NCI-H187 treated with DMSO at 0.1 percent for 48 hours (cell line): ENCODE measurements at regions not wholly inside any gene's neighbourhood (a gene's known extent, or its start where the extent isn't known, plus 50 kb on each side); places are given as distances from the start of the nearest gene placed in this dataset.

Experiments used
- DNase-seq: peaks from one replicate; lab custom pipeline; 2025; lab: John Stamatoyannopoulos, UW

DNA sequence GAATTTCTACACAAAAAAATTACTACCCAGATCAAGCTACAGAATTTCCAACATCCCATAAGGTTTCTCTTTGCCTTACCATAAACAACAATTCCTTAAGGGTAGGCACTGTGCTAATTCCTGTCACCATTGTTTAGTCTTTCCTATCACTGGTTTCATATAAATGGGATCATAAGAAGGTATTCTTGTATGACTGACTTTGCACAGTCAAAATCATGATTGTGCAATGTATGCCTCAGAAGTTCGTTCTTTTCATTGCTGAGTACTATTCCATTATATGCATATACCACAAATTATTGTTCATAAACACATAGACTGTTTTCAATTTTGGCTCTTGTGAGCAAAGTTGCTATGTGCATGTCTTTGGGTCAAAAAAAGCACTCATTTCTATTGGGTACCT is 611.6 kb upstream of the CADM1 start:
- DNase-seq, result no peak

DNA sequence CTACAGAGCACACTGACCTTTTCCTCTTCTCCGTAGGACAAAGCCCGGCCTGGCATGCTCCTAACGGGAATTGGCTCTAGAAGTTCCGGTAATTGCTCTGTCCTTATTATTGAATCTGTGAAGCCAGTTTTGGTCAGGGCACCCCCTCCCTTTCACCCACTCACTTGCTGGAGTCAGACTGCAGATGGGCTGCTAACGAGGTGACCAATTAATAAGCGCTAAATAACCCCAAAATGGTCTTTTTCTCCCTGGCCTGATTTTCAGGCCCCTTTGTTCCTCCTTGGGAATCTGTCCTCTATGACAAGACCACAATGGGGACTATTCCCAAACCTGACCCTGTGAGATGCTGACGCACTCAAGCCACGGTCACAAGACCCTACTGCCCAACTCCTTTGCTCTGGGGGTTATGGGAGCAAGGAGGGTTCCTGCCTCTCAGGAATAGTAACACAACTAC is 610.0 kb upstream of the CADM1 start:
- DNase-seq, result no peak

DNA sequence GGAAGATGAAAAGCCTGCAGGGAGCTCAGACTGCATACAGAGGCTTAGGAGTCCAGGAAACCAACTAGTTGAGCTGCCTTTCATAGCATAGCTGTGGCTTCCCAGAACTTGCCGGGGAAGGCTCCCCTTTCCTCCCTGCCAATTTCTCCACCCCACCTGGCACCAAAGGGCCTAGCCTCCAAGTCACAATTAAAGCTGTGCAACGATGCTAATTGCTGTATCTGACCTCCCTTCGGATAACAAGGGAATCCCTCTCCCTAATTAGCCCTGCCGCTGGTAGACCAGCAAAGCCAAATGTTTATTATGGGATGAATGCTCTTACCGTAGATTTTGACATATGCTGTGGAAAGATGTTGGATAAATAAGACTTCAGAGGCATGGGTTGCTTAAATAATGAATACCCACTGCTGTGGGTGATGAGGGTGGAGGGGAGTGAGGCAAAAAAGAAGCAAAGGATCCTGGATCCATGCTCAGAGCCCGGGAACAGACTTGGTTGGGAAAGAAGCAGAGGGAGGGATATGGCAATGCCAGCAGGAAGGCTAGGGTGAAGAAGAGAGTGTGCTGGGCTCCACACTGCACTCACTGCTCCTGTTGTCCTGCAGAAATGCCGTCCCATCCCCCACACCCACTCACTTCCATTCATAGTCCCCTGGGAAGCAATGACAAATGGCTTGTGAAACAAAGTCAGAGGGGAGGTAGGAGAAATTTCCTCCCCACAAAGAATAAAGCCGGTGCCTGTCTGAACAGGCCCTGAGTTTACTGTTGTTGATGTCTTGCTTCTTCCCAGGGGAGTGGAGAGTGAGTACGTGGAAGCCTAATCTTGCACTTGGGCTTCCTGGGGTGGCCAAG is 608.1 kb upstream of the CADM1 start:
- DNase-seq, result no peak

DNA sequence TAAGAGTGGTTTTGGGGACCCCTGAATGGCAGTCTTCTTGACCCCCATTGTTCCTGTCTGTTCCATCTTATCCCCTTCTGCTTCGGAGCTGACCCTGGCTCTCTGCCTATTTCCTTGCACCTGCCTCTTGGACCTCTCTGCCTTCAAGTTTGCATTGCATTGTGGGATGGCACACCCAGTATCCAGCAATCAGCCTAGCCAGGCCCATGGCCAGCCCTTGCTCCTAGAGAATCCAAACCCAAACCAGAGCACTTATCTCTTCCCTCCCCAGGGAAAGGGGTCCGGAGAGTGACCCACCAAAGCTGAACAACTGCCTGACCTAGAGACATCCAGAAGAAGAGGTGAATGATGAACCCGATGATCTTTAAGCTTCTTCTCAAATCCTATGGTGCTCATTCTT is 607.3 kb upstream of the CADM1 start:
- DNase-seq, result no peak

DNA sequence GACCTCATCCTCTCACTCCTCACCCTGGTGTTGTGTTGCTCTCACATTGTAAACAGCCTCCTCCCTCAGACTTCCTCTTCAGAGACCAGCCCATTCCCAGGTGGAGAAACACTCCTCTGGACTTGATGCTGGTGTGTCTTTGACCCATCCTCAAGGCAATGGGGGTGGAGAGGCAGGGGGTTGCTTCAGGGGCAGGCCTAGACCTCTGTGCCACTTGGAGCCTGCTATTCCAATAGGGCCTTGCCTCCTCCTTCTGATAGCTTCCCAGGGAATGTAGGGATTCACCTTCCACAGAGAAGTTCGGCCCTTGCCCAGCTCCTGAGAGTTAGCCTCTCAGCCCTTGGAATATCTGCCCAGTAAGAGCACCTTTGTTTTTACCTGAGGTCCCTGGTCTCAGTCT is 606.6 kb upstream of the CADM1 start:
- DNase-seq, result no peak

DNA sequence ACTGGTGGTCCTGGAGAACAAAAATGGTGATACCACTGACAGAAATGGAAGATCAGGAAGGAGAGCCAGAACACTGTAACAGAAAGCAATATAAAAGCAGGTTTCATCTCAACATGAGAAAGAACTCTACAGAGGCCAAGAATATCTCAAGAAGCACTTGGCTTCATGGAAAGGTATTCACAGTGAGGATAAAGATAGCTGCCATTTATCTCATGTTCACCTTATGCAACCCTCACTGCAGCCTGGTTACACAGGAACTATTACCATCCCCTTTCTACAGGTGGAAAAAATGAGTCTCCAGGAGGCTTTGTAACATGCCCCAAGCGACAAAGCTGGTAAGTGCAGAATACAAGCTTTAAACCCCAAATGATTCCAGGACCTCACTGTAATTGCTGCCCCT is 606.1 kb upstream of the CADM1 start:
- no peak for DNase-seq

DNA sequence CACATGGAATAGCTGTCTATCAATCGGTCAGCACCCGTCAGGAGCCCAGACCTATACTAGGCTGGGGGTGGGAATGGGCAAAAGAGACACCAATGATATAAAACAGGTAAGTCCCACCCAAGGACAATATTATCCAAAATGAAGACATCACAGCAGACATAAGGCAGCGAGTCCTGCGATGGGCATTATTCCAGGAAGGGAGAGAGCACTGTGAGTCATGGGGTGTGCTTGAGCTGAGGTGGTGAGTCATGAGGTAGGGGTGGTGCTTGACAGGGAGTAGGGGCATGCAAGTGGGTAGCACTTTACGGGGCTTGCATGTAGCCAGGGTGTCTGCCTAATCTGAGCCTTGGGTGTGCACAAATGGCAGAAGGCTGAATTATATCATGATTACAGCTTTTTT is 605.0 kb upstream of the CADM1 start:
- DNase-seq, result no peak

DNA sequence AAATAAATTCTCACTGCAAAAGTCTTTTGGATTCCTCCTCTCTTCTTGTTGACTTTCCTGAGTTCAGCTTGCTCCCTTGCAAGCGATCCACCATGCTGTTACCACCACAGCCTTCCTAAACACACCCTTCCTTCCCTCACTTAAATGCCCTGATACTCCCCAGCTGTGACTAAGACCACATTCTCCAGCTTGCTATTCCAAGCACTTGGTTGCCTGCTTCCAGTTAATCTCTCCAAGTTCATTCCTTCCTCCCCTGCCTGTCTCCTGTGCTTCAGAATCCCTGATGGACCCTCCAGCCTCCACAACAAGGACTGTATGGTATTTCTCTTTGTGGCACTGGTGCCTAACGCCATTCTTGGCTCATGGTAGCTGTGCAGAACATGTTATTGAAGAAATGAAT is 603.9 kb upstream of the CADM1 start:
- DNase-seq, result no peak

DNA sequence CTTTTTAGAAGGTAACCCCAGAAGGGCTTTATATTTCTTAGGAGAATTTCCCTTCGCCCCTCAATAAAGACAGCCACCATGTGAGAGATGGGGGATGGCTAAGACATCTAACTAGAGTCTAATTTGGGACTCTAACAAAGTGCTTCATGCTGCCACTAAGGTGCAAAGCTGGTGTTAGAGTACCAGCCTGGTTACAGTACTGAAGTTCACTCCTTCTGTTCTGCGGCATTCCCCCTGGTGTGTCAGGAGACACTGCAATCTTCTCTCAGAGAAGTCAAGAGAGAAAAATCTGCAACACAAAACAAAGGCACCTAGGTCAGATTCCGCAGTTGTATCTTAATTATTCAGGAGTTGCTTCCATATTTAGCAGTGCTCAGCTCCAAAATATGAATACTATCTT is 603.0 kb upstream of the CADM1 start:
- no peak for DNase-seq

DNA sequence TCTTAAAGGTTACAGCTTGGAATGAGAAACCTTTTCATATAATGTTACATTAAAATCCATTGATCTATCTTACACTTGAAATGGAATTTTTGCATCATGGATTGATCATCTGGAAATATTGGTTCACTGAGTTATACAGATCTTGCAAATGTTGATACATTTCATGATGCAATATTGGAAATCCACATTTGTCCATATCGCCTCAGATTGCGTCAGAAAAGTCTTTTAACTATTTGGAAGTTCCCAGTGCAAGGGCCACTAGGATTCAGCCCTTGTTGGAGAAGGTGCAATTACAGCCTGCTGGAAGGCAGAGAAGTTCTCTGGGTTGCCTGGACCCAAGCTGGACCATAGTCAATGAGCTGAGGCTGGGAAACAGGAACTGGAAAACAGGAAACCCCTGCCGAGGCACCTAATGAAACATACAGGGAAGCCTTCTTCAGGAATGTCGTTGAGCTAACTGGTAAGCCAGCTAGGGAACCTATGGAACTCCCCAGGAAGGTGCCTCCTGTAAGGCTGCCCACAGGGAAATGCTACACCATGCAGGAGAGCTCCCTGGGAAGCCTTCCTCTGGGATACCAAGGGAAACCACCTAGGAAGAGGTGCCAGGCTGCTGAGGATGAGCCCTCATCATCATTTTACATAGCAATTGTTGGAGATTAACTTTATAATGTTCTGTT is 600.4 kb upstream of the CADM1 start:
- DNase-seq, result no peak

DNA sequence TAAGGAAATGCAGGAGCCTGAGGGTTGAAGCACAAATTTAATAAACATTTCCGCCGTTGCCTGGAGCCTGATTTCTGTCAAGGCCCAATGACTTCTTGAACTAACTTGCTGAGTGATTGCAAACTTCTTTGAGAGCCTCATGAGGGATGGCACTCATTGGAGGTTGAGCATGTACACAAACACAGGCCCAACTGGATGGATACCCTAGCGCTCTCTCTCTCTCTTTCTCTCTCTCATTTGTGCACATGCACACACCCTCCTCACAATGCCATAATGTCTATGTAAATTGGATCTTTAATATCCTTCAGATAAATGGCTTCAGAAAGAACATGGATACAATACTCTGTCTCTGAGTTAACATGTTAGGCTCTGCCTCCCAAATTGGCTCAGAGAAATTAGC is 597.7 kb upstream of the CADM1 start:
- no peak for DNase-seq

DNA sequence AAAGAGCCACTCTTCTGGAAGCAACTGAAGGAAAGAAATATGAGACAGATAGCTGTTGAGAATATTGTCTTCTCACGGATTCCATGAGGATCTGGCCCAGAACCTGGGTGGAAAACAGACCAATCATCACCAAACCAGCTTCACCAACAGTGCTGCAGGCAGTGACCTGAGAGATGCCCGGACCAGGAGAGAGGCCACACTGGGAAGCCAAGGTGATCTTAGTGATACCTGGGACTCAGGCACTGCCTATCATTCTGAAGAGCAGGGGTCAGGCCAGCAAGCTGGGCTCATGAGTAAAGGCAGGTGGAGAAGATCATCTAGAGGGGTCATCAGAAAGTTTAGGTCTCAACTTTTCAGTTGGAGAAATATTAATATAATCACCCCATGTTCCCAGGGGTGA is 595.8 kb upstream of the CADM1 start:
- DNase-seq, result no peak

DNA sequence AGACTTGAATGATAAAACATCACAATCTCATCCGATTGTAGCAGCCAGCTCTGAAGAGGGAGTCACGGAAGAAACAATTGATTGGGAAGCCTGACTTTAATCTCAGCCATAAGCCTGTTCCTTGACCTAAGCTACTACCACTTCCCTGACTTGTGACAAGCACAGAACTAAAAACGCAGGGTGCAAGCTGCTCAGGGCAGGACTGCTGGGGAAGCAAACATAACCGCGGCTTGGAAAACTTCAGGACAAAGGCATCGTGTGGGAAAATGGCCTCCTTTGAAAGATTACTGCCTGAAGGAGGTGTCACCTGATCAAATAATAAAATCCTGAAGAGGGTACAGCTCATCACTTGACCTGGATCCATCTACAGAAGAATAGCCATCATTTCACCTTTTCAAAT is 595.3 kb upstream of the CADM1 start:
- no peak for DNase-seq

DNA sequence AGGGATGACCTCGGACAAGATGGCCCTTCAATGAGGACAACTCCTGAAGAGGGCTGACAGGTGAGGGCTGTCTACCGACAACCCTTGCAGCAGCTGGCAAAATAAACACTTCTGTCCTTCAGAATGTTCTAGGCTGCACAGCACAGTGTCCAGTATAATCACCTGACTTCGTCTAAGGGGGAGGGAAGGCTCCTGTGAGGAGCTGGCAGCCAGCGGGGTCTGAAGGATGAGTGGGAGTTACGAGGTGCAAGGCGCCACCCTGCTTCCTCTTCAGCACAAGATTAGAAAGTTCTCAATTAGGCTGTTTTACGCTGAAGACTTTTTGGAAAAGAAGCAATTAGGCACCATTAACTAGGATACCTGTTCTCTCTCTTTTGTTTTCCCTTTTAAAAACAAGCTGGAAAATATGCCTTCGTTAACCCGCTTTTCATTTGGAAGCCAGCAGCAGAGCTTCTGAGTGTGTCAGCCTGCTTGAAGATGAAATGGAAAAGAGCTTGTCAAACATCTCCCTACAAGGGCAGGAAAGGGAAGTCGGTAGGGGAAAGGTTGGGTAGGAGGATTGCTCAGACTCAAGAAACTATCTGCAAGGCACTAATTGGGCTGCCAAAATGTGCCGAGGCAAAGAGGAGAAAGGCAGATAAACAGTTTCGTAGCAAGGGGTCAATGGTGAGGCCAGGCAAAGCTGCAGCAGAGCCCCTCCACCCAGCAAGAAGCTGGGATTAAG is 592.2 kb upstream of the CADM1 start:
- DNase-seq, result no peak

DNA sequence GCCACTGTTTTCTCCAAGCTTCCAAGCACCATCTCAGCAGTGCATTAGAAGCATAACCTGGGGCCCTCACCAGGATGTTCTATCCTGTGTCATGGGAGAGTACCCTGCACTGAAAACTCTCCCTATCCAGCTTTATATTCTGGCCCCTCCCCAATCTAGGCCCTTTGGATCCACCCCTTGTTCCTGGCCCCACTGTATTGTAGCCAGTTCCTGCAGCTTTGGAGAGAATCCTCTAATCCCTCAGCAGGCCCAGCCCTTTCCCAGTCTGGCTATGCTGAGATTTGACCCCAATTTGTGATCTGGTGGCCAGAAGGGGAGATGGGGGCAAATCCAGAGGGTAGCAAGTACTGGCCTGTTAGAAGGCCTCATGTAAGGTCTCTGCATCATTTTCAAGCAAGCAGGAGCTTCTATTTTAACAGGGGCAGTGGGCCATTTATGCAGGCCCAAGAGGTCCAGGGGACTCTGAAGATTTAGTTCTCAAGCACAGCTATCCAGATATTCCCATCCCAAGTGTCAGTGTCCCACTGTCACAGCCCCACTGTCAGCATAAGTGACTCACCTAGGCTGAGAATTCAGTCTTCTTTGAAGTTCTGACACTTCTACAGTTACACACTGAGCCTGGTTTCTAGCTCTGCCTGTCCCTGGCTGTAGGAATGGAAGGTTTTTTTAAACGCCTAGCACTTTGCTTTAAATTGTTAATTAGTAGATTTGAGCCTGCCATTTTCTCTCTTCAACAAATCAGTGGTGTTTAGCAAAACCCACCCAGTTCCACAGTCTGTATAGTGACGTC is 589.5 kb upstream of the CADM1 start:
- no peak for DNase-seq

DNA sequence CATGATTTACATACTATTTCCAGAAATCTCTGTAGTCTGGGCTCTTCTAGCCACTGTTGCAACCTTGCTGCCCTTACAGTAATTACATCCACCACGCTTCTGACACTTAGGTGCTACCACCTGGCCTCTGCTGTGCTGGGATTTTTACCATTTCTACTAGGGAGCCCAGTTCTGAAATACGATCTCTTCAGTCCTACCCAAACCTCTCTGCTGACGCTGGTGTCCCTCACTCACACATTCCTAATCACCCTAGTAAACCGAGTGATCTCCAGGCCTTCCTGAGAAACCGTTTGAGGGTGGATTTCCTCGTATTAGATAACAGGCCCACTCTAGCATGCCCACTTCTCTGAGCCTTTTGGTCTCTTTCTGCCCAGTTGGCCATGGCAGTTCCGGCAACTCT is 588.9 kb upstream of the CADM1 start:
- no peak for DNase-seq

DNA sequence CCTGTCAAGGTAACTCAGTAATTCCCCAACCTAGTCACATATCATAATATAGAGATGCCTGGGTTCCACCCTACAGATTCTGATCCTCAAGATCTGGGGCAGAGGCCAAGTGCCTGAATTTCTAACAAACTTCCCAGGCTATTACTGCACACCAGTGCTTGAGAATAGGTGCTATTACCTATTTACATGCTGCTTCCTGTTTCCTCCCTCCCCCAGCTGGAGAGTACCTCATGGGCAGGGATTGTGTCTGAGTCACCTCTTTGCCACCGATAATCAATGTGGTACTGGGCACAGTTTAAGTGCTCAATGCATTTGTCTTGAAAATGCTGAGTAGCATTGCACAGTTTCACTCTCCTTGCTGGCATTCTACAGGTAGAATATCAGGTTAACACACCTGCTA is 582.2 kb upstream of the CADM1 start:
- no peak for DNase-seq

DNA sequence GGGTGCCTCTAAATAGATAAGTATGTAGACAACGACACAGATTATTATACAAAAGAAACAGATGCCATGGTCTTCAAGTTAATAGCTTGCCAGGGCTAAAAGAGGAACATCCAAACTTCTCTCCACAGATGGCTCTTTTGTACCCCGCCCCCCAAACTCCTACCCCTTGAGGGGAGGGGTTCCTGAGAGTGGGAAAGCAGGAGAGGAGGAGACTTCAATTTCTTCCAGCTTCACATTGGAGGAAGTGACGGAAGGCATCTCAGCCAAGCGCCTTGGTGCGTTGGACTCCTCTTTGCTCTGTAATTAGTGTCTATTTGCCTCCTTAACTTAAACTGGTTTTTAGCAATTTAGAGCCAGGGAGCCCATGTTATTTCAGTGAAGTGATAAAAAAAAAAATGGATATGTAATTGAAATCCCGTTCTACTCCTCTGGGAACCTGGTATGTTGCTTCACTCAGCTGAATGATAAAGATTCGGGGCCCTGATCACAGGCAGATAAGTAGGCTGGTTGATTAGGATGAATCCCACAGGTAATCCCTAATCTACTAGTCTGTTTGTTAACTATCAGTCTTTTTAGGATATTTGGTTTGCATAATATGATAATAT is 580.9 kb upstream of the CADM1 start:
- DNase-seq, result no peak

DNA sequence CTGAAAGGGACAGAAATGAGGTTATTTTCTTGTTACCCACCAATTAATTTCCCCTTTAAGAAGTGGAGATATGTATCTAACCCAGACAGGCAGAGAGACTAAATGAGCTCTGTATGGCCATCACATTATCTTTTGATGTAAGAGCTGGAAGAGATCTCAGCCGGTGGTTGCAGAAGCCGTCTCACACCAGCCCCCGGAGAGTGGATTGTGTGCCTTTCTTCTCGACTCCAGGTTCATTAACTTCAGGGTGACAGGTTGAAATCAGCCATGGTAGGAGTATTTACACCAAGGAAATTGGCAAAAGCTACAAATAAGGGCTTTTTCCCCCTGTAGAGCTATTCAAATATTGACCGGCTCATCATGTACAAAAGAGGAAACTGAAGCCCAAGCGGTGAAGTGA is 580.3 kb upstream of the CADM1 start:
- no peak for DNase-seq

DNA sequence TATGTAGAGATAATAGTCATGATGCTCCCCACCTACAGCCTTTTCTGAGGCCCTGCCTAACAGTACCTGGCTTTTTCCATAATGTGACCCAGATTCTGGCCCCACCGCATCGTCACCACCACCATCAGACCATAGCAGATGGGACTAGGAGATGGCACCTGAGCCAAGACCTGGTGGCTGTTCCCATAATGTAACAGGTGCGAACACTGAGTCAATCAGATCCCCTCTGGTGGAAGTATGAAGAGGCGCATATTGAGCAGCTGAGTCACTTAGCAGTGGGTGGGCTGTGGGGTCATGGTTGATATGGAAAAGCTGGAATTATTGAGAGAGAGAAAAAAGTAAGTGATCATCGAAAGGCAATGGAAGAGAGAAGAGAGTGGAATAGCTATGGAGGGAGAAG is 578.0 kb upstream of the CADM1 start:
- DNase-seq, result no peak

DNA sequence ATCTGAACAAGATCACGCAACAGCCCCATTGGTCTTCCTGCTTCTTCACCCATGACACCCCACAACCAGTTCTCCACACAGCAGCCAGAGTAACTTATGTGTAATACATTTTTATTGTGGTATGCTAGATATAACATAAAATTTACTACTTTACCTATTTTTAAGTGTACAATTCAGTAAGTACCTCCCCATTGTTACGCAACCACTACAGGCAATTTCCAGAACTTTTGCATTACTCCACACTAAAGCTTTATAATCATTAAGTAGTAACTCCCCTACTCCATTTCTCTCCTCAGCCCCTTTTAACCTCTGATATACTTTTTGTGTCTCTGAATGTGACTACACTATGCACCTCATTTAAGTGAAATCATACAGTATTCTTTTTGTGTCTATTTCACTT is 575.4 kb upstream of the CADM1 start:
- no peak for DNase-seq

DNA sequence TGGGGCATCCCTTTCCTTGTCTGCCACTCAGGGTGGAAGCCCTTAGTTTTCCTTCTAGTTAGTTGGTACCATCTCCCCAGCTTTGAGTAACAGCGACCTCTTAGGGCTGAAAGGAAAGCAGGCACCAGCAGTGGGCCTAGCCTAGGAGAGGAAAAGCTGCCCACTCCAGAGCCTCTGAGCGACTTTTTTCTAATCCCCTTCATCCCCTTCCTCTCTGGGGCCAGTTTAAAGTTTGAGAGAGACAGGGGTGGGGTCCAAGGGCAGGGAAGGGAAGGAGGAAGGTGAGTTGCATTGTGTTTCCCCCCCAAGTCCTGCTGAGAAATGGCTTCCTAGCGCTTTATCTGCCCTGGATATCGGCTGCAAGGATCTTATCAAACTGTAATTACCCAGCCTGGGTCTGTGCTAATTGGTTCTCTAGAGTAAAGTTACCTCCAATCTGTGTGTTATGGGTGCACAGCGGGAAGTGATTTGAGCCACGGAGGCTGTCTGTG is 573.9 kb upstream of the CADM1 start:
- no peak for DNase-seq
